GM19397 (cell line): ENCODE measurements at regions not wholly inside any gene's neighbourhood (a gene's known extent, or its start where the extent isn't known, plus 50 kb on each side); places are given as distances from the start of the nearest gene placed in this dataset.
"Not testable (repeated sequence)": the region's sequence is repeated elsewhere in the genome, so short reads cannot be mapped to it uniquely, and the experiment has no call there.

Experiments used
- ATAC-seq: cut with Tn5 transposase; IDR thresholded peaks from one replicate; pipeline ENCODE4 v1.9.1; 2021; ENCODE audit warnings: mild to moderate bottlenecking, moderate library complexity; ENCODE audit not compliant: unreplicated experiment

DNA sequence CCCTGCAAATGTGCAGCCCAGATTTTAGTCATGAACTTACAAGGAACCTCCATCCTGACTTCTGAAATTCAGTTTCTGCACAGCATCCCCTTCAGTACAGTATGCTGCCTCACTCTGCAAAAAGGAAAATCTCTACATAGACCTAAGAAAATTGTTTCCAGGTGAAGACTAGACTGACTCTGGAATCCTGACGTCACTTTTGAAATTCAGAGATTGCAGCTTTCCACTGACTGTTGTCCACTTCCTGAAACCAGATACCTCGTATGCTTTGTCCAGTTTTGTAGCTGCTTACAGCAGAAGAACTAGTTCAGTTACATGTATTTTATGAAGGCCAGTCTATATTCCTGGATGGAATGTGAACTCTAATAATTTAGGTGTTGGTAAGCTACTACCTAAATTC, 629.3 kb upstream of the ST8SIA4 start:
- ATAC-seq, result no peak

DNA sequence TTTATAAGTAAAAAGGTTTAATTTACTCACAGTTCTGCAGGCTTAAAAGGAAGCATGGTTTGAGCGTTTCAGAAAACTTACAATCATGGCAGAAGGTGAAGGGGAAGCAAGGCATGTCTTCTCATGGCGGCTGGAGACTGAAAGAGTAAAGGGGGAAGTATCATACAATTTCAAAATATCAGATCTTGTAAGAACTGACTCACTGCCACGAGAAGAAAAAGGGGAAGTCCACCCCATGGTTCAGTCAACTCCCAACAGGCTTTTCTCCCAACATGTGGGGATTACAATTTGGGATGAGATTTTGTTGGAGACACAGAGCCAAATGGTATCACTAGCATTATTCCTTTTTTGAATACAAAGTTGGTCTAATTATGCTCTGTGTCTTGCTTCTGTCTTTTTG, 627.9 kb upstream of the ST8SIA4 start:
- no peak for ATAC-seq

DNA sequence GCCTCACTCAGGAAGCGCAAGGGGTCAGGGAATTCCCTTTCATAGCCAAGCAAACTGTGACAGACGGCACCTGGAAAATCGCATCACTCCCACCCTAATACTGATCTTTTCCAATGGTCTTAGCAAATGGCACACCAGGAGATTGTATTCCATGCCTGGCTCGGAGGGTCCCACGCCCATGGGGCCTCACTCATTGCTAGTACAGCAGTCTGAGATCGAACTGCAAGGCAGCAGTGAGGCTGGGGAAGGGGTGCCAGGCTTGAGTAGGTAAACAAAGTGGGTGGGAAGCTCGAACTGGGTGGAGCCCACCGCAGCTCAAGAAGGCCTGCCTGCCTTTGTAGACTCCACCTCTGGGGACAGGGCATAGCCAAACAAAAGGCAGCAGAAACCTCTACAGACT, 626.0 kb upstream of the ST8SIA4 start:
- ATAC-seq, result not testable (repeated sequence)

DNA sequence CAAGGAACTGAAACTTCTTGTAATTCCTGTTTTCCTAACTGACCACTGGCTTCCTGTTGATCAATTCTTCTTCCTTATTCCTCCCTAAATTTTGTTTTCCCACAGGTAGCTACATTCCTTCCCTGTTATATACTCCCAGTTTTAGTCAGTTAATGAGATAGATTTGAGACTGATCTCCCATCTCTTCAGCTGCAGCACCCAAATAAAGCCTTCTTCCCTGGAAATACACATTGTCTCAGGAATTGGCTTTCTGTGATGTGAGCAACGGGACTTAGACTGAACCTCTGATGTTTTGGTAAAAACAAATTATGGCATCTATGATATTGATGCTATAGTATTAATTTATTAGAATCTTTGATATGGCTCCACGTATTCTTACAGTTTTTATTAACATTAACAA, 617.3 kb upstream of the ST8SIA4 start:
- no peak for ATAC-seq

DNA sequence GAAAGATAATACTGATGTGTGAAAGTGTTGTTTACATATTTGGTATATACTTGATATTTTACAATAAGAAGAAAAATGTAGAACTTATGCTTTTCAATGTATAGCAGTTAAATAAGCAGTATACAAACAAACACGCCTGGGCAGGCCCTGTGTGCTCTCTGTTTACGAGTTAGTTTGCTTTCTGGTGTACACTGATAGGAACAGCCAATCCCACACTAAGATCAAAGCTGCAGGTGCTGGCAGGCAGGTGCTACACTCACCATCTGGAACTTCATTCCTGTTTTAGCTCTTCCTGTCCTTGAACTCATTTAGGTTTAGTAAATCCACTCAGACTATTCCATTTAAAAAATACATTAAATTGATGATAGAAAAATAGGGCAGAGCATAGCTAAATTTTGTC, 614.7 kb upstream of the ST8SIA4 start:
- ATAC-seq, result no peak

DNA sequence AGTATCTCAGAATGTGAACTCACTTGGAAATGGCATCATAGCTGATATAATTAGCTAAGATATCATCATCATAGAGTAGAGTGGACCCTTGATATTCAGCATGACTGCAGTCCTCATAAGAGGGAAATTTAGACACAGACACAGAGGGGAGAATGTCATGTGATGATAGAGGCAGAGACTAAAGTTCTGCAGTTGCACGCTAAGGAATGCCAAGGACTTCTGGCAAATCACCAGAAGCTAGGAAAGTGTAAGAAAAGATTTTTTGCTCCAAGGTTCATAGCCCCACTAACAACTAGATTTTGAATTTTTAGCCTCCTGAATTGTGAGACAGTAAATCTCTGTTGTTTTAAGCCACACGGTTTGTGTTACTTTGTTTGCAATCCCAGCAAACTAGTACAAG, 612.6 kb upstream of the ST8SIA4 start:
- no peak for ATAC-seq

DNA sequence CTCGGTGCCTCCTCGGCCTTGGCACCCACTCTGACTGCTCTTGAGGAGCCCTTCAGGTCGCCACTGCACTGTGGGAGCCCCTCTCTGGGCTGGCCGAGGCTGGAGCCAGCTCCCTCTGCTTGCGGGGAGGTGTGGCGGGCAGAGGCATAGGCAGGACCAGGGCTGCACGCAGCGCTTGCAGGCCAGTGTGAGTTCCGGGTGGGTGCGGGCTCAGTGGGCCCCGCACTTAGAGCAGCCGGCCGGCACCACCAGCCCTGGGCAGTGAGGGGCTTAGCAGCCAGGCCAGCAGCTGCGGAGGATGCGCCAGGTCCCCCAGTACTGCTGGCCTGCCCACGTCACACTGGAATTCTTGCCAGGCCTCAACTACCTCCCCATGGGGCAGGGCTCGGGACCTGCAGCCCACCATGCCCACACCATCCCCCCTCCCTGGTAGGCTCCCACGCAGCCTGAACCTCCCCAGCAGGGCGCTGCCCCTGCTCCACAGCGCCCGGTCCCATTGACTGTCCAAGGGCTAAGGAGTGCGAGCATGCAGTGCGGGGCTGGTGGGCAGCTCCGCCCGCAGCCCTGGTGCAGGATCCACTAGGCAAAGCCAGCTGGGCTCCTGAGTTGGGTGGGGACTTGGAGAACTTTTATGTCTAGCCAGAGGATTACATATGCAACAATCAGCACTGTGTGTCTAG, 602.9 kb upstream of the ST8SIA4 start:
- ATAC-seq, result no peak

DNA sequence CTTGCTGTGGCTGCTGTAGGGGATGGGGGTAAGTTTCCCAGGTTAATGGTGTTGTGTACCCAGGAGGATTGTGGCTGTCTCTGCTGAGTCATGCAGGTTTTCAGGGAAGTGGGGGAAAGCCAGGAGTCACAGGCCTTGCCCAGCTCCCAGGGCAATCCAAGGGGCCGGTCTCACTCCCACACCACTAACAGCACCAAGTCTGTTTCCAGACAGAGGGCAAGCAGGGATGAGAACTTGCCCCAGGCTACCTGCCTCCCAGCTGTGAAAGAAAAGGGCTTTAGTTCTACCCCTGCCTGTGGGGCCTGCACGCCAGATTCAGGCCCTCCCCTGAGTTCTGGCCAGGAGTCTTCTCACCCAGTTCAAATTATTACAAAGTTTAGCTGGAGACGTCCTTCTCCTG, 579.8 kb upstream of the ST8SIA4 start:
- no peak for ATAC-seq

DNA sequence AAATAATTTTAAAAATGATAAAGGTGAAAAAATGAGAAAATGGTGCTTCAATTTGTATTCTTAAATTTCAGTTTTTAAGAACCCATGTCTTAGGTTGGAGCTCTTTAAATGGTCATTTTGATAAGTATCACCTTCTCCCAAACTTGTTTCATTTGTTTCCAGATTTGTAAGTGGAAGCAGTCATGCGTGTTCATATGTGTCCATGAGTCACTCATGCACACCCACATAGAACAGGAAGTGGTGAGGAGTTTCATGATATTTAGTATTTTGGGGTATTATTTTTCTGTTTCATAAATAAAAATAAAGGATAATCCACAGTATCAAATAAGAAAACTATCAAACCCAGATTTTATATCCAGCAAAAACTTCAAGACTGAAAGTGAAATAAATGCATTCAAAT, 570.4 kb upstream of the ST8SIA4 start:
- no peak for ATAC-seq

DNA sequence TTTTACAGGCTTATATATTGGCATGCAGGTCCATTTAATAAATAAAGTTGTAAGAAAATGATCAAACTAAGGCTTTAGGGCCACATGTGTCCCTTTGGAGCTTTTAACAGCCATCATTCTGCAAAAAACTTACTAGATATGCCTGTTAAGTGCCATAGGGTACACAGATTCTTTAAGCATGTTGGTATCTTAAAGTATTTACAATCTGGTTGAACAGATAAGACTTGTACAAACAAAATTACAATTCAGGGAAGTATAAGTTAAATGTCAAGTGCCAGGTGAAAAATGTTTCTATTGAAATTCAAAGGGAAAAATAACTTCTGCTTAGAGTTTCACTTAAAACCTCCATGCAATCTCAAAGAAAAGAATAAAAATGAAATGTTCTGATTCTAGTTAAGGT, 558.4 kb upstream of the ST8SIA4 start:
- no peak for ATAC-seq

DNA sequence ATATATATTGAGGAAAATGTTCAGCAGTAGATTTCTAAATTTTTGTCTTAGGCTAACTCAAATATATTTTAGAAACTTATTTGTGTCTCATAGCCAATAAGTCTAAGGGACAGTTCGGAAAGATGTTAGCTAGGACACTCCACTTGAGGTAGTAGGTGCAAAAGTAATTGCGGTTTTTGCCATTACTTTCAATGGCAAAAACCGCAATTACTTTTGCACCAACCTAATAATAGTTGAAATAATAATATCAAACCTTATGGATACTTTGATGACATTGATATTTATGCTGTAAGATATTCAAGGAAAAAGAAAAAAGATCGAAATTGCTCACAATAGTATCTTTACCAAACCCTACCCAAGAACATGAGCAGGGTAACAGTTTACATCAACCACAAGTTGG, 555.5 kb upstream of the ST8SIA4 start:
- no peak for ATAC-seq

DNA sequence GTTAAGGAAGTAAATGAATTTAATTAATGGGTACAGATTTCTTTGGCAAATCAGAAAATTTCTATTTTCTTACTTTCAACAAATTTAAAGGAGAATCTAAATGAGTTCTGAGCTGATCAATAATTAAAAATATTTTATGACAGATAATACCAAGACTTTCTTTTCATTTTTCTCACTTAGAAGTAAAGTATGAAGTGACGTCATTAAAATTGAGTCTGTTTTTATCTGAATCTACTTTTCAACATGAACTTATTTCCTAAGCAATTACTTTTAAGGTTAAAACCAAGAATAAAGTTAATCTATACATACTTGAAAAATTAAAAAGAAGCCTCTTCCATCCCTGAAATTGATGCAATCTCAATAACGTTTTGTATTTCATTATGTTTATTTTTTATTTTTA, 552.8 kb upstream of the ST8SIA4 start:
- ATAC-seq, result no peak

DNA sequence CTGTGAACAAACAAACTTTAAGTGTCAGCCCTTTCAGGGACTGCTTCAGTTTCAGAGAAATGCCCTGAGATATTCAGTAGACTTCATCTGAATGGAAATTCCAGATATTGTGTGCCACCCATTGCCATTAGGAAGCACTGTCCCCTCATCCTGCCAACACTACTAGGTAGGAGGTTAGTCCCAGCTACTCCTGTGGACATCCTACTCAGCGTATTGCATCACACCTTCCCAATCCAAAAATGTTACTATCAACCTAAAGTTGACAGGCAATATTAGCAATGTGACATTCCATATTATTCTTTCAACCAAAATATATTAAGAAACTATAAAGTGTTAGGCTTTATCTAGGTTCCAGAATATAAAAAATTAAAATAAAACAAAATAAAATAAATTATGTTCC, 552.0 kb upstream of the ST8SIA4 start:
- no peak for ATAC-seq

DNA sequence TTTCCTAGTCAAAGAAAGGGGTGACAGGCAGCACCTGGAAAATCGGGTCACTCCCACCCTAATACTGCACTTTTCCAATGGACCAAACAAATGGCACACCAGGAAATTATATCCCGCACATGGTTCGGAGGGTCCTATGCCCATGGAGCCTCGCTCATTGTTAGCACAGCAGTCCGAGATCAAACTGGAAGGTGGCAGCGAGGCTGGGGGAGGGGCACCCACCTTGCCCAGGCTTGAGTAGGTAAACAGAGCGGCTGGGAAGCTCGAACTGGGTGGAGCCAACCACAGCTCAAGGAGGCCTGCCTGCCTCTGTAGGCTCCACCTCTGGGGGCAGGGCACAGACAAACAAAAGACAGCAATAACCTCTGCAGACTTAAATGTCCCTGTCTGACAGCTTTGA, 539.2 kb upstream of the ST8SIA4 start:
- not testable (repeated sequence) for ATAC-seq

DNA sequence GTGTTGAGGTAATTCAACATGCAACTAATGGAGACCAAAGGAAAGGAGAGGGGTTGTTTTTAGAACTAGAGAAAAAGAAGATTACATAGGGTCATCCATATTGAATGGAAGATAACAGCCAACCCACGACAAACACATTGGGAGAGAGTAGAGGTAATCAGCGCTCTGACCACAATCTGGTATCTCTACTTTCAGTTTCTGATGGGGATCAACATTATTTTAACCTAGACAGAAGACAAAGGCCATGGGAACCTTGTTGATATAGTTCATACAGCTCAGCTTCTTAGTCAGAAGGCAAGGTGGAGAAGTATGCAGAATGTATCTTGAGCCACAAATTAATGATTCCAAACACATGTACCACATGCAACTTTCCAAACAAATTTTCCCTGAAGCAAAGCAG, 537.1 kb upstream of the ST8SIA4 start:
- no peak for ATAC-seq

DNA sequence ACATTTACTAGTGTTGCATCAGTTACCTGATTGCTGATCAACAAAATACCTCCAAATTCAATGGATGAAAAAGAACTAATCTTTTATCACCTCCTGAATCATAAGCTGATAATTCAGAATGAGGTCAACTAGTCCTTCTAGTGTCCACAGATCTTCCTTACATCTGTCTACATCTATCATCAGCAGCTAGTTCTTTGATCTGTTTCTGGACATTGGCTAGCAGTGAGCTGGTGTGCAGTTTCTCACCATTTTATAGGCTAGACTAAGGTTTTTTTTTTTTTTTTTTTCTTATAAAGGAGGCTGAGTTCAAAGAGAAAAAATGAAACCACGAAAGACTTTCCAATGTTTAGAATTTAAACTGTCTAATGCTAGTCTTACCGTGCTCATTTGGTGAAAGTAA, 534.3 kb upstream of the ST8SIA4 start:
- no peak for ATAC-seq

DNA sequence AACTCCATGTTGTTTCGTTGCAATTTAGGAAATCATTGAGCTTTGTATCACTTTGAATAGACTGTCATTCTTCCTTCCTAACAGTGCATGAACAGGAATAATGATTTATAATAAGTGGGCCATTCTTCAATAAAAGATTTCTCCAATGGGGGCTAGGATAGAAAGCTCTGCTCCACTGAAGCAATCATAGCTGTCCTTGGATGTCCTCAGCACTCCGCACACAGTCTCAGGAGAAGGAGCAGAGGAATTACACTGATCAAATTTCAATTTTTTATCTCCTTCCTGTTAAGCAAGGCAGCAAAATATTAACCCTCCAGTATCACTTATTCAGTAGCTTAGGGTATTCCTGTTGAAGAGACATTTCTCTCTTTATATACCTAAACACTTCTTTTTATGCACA, 532.7 kb upstream of the ST8SIA4 start:
- no peak for ATAC-seq

DNA sequence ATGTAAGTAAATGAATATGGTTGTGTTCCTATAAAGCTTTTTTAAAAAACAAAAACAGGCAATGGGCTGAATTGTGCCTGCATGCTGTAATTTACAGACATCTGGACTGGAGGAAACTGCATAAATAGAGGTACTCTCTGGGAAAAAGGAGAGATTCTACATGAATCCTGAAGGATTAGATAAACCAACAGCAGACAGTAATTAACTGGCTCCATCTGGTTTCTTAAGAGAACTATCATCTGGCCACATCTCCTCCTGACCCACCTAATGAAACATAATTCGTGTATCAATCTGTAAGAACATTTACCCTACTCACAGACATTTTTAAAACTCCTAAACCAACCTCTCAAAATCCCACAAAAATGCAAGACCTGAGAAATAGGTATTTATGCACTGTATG, 528.1 kb upstream of the ST8SIA4 start:
- no peak for ATAC-seq

DNA sequence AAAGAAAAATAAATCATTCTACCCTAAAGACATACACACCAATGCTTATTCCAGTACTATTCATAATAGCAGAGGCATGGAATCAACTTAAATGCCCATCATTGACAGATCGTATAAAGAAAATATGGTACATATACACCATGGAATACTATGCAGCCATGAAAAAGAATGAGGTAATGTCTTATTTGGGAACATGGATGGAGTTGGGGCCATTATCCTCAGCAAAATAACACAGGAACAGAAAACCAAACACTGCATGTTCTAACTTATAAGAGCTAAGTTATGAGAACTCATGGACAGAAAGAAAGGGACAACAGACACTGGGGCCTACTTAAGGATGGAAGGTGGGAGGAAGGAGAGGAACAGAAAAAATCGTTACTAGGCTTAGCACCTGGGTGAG, 527.5 kb upstream of the ST8SIA4 start:
- no peak for ATAC-seq

DNA sequence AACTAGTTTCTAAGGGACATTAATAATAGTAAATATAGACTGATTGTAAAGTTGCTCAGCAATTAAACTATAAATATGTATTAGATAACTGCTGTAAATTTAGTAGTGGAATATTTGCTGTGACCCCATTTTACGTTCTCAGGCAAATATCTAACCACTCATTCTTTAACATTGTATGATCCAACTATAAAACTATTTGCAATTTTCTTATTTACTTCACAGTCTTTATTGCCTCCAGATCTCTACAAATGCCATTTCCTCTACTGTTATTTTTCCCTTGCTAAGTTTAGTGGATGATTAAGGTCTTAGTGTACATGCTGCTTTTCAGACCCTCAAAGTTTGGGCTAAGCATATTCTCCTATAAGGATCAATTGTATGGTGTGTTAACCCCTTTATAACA, 526.2 kb upstream of the ST8SIA4 start:
- ATAC-seq, result no peak

DNA sequence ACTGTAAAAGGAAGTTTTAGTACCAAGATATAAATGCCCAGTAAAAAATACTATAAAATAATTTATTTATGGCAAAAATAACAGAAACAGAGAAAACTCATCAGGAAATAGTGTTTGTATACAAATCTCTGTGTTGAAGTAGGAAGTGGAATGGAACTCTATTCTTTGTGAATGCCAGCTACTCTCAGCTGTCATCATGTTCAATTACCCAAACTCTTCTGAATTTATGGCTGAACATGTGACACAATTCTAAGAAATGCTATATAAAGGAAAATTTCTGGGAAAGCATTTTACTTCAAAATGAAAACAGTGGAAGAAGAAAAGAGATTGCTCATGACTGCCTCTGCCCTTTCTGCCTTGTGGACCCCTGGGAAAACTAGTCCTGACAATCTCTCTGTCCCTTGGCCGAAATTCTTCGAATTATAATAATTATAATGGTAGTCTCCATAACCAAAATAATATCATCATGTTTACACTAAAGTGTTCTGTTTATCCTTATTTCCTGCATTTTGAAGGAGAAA, 522.3 kb upstream of the ST8SIA4 start:
- ATAC-seq, result no peak

DNA sequence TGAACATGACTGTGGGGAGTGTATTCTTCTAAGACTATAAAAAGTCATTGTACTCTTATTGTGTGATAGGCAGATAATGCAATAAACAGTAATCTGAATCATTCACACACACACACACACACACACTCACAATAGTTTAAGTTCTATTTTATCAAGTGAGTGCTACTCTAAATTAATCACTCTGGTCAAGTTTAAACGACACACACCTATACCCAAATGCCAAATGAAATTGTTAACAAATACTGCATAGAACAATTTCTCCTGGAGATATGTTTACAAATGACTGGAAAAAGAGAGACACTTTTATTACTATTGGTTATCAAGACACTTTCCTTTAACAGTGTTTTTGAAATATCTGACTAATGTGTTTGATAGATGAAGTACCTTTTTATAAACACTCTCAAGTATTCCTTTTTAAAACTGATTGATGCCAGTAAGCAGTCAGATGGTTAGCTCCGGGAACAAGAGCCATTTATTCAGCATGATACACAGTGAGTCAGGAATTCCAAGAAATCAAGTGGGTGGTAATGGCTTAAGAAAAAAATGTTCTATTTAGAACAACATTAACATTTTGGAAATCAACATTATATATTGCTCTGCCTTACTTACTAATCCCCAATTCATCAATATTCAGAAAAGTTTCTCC, 521.6 kb upstream of the ST8SIA4 start:
- no peak for ATAC-seq

DNA sequence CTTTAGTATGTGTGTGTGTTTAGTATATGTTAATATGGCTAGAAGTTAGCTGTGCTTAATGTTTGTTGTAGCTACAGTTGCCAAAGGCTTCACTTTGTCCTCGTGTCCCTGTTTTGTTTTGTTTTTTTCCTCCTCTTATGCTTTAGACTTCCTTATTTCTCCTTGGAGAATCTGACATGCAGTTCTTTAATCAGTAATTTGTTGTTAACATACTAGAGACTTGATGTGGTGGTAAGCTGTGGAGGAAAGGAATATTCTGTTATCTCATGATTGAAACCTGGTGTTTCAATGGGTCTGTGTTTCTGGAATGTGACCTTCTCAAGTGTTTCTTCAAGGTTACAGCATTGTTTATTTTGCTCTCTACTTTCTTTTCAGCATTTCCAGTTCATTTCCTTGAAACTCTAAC, 515.6 kb upstream of the ST8SIA4 start:
- no peak for ATAC-seq
